Fibroblast of gingiva (primary cell): ENCODE measurements at regions not wholly inside any gene's neighbourhood (a gene's known extent, or its start where the extent isn't known, plus 50 kb on each side); places are given as distances from the start of the nearest gene placed in this dataset.
"Not testable (repeated sequence)": the region's sequence is repeated elsewhere in the genome, so short reads cannot be mapped to it uniquely, and the experiment has no call there.

Experiments used
- DNase-seq: peaks from one replicate; pipeline ENCODE4 v3.0.0-alpha.2; 2011; ENCODE audit warnings: low read depth

GRCh38 chr7:124152859-124153692, 120.2 kb upstream of the TMEM229A start:
- no peak for DNase-seq

GRCh38 chr7:124137664-124138063, 104.8 kb upstream of the TMEM229A start:
- no peak for DNase-seq

- DNase-seq, result no peak
Measured at GRCh38 chr7:124124201-124124600, 91.3 kb upstream of the TMEM229A start.

GRCh38 chr7:124120911-124121310, 88.0 kb upstream of the TMEM229A start:
- no peak for DNase-seq

- DNase-seq, result no peak
Measured at GRCh38 chr7:124113045-124113444, 80.2 kb upstream of the TMEM229A start.

GRCh38 chr7:124106575-124106974, 73.7 kb upstream of the TMEM229A start:
- DNase-seq, result no peak

- DNase-seq, result no peak
Measured at GRCh38 chr7:124101173-124101768, 68.4 kb upstream of the TMEM229A start.

- DNase-seq, result no peak
Measured at GRCh38 chr7:124100190-124100589, 67.3 kb upstream of the TMEM229A start.

GRCh38 chr7:124099585-124099984, 66.7 kb upstream of the TMEM229A start:
- DNase-seq, result not testable (repeated sequence)

GRCh38 chr7:124089621-124090020, 56.8 kb upstream of the TMEM229A start:
- DNase-seq, result no peak

GRCh38 chr7:124088590-124088989, 55.7 kb upstream of the TMEM229A start:
- no peak for DNase-seq

GRCh38 chr7:124086843-124087242, 54.0 kb upstream of the TMEM229A start:
- DNase-seq, result no peak

- DNase-seq, result no peak
Measured at GRCh38 chr7:124085179-124085578, 52.3 kb upstream of the TMEM229A start.

- DNase-seq, result no peak
Measured at GRCh38 chr7:124084024-124084423, 51.2 kb upstream of the TMEM229A start.
